ENCODE measurements at regions not wholly inside any gene's neighbourhood (a gene's known extent, or its start where the extent isn't known, plus 50 kb on each side); places are given as distances from the start of the nearest gene placed in this dataset.
A peak's percentile ranks its signal among the peaks of the same experiment; 100 is the strongest.

- DNase-seq (ENCODE audit: low read depth, low spot score): no peak
Observed at GRCh38 chr18:66752733-66753132, 148.8 kb upstream of the CDH19 start.

DNA sequence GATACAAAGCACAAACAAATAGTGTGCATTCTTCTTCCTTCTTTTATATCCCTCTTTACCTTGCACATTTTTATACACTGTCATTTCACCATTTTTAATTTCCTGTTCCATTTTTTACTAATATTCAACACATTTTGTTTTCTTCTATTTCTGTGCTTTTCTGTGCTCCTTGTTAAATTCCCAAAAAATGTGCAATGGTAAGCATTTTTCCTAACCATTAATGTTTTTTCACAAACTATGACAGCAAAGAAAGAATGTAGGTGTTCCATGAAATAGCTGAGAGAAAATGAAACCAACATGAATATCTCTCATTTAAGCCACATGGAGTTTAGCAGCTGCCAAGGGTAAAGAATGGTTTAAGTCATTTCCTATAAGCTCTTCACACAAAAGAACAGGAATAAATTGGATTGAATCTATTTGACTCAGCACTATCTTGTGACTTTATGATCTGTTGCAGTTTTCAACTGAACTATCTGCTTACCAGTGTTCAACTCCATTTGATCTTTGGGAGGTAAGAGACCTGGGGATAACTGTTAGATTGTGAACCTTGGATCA lies 145.7 kb upstream of the CDH19 start:
- no peak for DNase-seq (ENCODE audit: low read depth, low spot score)

GRCh38 chr18:66749030-66749429 lies 145.1 kb upstream of the CDH19 start:
- peak; percentile 16 for DNase-seq (ENCODE audit: low read depth, low spot score)

DNA sequence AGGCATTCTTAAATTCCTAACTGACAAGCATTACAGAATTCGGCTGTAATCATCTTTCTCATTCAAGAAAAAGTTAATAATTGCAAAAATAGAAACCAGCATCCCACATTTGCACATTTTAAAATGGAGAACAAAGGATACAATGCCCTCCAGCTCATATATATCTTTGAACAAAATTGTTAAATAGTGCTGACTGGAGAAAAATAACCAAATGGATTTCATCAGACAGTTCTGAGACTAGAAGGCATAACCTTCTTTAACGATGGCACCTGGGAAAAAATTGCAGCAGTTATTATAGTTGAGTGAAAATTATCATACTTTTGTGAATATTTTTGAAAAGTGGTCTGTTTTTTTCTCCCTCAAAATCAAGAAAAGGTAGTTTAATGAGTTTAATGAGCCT lies 138.9 kb upstream of the CDH19 start:
- DNase-seq (ENCODE audit: low read depth, low spot score): no peak

- DNase-seq (ENCODE audit: low read depth, low spot score): no peak
Observed at GRCh38 chr18:66735933-66736332, 132.0 kb upstream of the CDH19 start.

- peak; percentile 16 for DNase-seq (ENCODE audit: low read depth, low spot score)
Observed at GRCh38 chr18:66734451-66734850, 130.6 kb upstream of the CDH19 start.

DNA sequence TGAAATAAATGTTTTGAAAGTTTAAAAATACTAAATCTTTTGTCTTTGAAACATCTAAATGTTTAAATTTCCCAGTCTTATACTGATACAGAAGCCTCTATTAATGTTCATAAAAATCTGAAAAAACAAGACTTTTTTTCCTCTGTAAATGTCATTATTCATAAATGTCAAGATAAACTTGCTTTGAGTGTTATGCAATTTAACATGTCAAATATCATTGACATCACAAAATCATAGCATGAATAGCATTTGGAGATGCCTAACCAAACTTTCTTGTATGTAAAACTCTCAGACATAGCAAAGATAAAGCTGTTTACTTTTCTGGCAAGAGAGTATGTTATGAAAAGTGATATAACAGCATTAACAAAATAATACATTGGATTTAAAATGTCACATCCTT lies 128.0 kb upstream of the CDH19 start:
- DNase-seq (ENCODE audit: low read depth, low spot score): no peak

GRCh38 chr18:66729442-66730239 lies 125.8 kb upstream of the CDH19 start:
- no peak for DNase-seq (ENCODE audit: low read depth, low spot score)

GRCh38 chr18:66728951-66729350 lies 125.1 kb upstream of the CDH19 start:
- DNase-seq (ENCODE audit: low read depth, low spot score): no peak

- no peak for DNase-seq (ENCODE audit: low read depth, low spot score)
Observed at GRCh38 chr18:66727991-66728390, 124.1 kb upstream of the CDH19 start.

GRCh38 chr18:66724664-66725356 lies 120.9 kb upstream of the CDH19 start:
- DNase-seq (ENCODE audit: low read depth, low spot score): no peak

- DNase-seq (ENCODE audit: low read depth, low spot score): no peak
Observed at GRCh38 chr18:66722671-66723070, 118.8 kb upstream of the CDH19 start.

DNA sequence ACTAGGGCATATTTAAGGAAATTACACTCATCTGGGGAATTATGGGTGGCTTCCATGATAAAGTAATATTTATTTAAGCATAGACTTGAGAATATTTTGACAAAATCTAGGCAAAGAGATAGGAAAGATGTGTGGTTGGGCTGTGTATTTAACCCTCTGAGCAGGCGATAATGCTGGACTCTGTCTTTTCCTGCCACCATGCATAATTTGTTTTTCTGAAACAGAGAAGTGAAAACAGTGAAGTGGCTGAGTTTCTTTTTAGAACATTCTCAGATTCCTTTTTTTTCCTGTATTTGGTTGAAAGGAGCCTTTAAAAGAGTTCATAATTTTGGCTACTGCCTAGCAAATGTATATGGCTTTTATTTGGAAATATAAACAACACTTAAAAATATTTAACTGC lies 104.8 kb upstream of the CDH19 start:
- DNase-seq (ENCODE audit: low read depth, low spot score): no peak

- no peak for DNase-seq (ENCODE audit: low read depth, low spot score)
Observed at GRCh38 chr18:66707473-66707872, 103.6 kb upstream of the CDH19 start.

GRCh38 chr18:66695281-66695680 lies 91.4 kb upstream of the CDH19 start:
- no peak for DNase-seq (ENCODE audit: low read depth, low spot score)

DNA sequence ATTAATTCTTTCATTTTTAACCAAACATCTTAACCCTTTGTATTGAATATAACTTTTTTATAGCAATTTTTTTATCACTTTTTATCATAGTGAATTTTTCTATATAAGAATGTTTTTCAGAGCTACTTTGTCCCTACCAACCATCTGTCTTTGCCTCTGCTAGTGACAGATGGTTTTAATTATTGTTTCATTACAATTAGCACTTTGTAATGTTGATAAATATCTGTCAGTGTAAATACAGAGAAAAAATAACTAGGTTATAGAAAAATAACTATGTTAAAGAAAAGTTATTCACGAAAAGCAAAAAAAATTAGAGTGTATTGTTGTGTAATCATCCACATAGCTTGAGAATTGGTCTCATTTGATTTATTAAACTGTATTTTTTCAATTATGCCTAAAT lies 91.0 kb upstream of the CDH19 start:
- DNase-seq (ENCODE audit: low read depth, low spot score): no peak

- no peak for DNase-seq (ENCODE audit: low read depth, low spot score)
Observed at GRCh38 chr18:66687635-66688034, 83.7 kb upstream of the CDH19 start.

GRCh38 chr18:66682855-66683322 lies 79.0 kb upstream of the CDH19 start:
- DNase-seq (ENCODE audit: low read depth, low spot score): peak; percentile 3

- DNase-seq (ENCODE audit: low read depth, low spot score): no peak
Observed at GRCh38 chr18:66676699-66677098, 72.8 kb upstream of the CDH19 start.

DNA sequence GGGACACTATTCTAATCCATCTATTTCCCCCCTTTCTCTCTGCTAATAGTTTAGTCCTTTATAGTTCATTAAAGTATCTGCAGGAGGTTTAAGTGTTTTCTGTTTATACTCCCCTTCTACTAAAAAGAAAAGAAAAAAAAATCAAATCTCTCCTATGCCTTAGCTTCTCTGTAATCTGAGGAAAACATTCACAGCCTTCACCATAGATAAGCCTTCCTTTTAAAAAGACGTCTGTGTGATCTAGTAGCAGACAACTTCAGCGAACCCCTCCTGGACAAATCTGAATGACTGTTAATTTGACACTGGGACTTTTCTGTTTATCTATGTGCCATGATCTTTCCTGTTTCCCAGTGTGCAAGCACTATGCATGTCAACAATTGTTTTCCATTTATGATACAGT lies 70.4 kb upstream of the CDH19 start:
- no peak for DNase-seq (ENCODE audit: low read depth, low spot score)

GRCh38 chr18:66668706-66669105 lies 64.8 kb upstream of the CDH19 start:
- no peak for DNase-seq (ENCODE audit: low read depth, low spot score)

- DNase-seq (ENCODE audit: low read depth, low spot score): no peak
Observed at GRCh38 chr18:66662632-66663031, 58.7 kb upstream of the CDH19 start.

GRCh38 chr18:66655407-66655806 lies 51.5 kb upstream of the CDH19 start:
- no peak for DNase-seq (ENCODE audit: low read depth, low spot score)

All from astrocyte of the hippocampus (primary cell).